ENCODE measurements at regions not wholly inside any gene's neighbourhood (a gene's known extent, or its start where the extent isn't known, plus 50 kb on each side); places are given as distances from the start of the nearest gene placed in this dataset.

- no peak for TF ChIP-seq EZH2 (IDR thresholded peaks at IDR 0.05; ENCODE audit: borderline replicate concordance, low read length)
- no peak for TF ChIP-seq CTCF (IDR thresholded peaks at IDR 0.05; ENCODE audit: low read length)
Measured at GRCh38 chr1:8162168-8162567, 136.1 kb upstream of the ERRFI1 start.
